IMR-90 (cell line): ENCODE measurements at regions not wholly inside any gene's neighbourhood (a gene's known extent, or its start where the extent isn't known, plus 50 kb on each side); places are given as distances from the start of the nearest gene placed in this dataset.

ENCODE experiments used
- ATAC-seq: fragments of 200-7000 bp; cut with Tn5 transposase; 2 replicates; pipeline ENCODE4 v1.9.1; 2020; ENCODE audit warnings: low read depth, mild to moderate bottlenecking, moderate library complexity
- BruUV-seq: library from RNA; stranded (reverse); fragments of 400-500 nt; replicated peaks from 2 replicates; lab custom pipeline; 2021; lab: Mats Ljungman, UMichigan
- CTCF ChIA-PET: fragments of 300-600 bp; formaldehyde crosslinking; extraction: SDS; loops from one replicate; lab custom pipeline; 2021; ENCODE audit warnings: antibody characterized with exemption; lab: Yijun Ruan, JAX
- POLR2A ChIA-PET: fragments of 300-600 bp; sonication (Branson Sonifier 250); formaldehyde crosslinking; loops from one replicate; lab custom pipeline; 2022; ENCODE audit warnings: antibody characterized with exemption; ENCODE audit not compliant: unreplicated experiment; lab: Charles Lee
- DNase-seq: peaks from one replicate; pipeline ENCODE4 v3.0.0; 2013
- H2AFZ ChIP-seq: replicated peaks from 2 replicates; pipeline ENCODE3; 2013; ENCODE audit warnings: low read length, mild to moderate bottlenecking; ENCODE audit not compliant: poor library complexity
- H2AK5ac ChIP-seq: 2 replicates; pipeline ENCODE4 v1.6.1; 2013; ENCODE audit warnings: low read depth, low read length, inconsistent platforms
- H2AK9ac ChIP-seq: replicated peaks from 2 replicates; pipeline ENCODE3; 2013; ENCODE audit warnings: mild to moderate bottlenecking, low read depth, low read length, moderate library complexity; ENCODE audit not compliant: poor library complexity
- H2BK120ac ChIP-seq: 2 replicates; pipeline ENCODE4 v1.6.1; 2013; ENCODE audit warnings: low read depth, low read length, inconsistent platforms
- H2BK15ac ChIP-seq: 3 replicates; pipeline ENCODE4 v1.6.1; 2013; ENCODE audit warnings: low read depth, low read length, inconsistent platforms
- H2BK20ac ChIP-seq: 2 replicates; pipeline ENCODE4 v1.6.1; 2013; ENCODE audit warnings: low read depth, mild to moderate bottlenecking, inconsistent platforms, low read length, moderate library complexity
- H2BK5ac ChIP-seq: 2 replicates; pipeline ENCODE4 v1.6.1; 2013; ENCODE audit warnings: mild to moderate bottlenecking, low read depth, low read length, inconsistent platforms; ENCODE audit not compliant: poor library complexity, severe bottlenecking
- H3K14ac ChIP-seq: replicated peaks from 2 replicates; pipeline ENCODE4 v1.6.1; 2013; ENCODE audit warnings: low read depth, low read length, inconsistent platforms
- H3K18ac ChIP-seq: 2 replicates; pipeline ENCODE4 v1.6.1; 2013; ENCODE audit warnings: low read depth, low read length, control low read depth
- H3K23ac ChIP-seq: 2 replicates; pipeline ENCODE4 v1.6.1; 2013; ENCODE audit warnings: low read depth, low read length, inconsistent platforms
- H3K27ac ChIP-seq: 2 replicates; pipeline ENCODE4 v1.5.1; 2013; ENCODE audit warnings: mild to moderate bottlenecking, control low read depth, low read length; ENCODE audit not compliant: insufficient read depth
- H3K27me3 ChIP-seq: 2 replicates; pipeline ENCODE4 v1.6.1; 2013; ENCODE audit warnings: low read length; ENCODE audit not compliant: control insufficient read depth, insufficient read depth
- H3K36me3 ChIP-seq: 2 replicates; pipeline ENCODE4 v1.6.1; 2013; ENCODE audit warnings: low read length, mixed read lengths; ENCODE audit not compliant: control insufficient read depth, insufficient read depth
- H3K4ac ChIP-seq: 2 replicates; pipeline ENCODE4 v1.6.1; 2013; ENCODE audit warnings: low read depth, low read length, inconsistent platforms
- H3K4me1 ChIP-seq: 2 replicates; pipeline ENCODE4 v1.6.1; 2013; ENCODE audit warnings: low read length, mixed read lengths; ENCODE audit not compliant: control insufficient read depth, insufficient read depth
- H3K4me2 ChIP-seq: 2 replicates; pipeline ENCODE4 v1.6.1; 2013; ENCODE audit warnings: low read depth, mild to moderate bottlenecking, control low read depth, low read length, moderate library complexity
- H3K4me3 ChIP-seq: 2 replicates; pipeline ENCODE4 v1.5.1; 2013; ENCODE audit warnings: low read depth, mild to moderate bottlenecking, control low read depth, low read length, moderate library complexity; ENCODE audit not compliant: insufficient read depth
- H3K56ac ChIP-seq: 2 replicates; pipeline ENCODE4 v1.6.1; 2013; ENCODE audit warnings: low read length, inconsistent platforms; ENCODE audit not compliant: insufficient read depth; ENCODE audit errors: extremely low read depth
- H3K79me1 ChIP-seq, 2 experiments: 2 replicates each; pipeline ENCODE4 v1.6.1; 2013; ENCODE audit warnings: low read length in 2 of 2, inconsistent platforms in 1 of 2, low read depth in 1 of 2
- H3K9ac ChIP-seq: 2 replicates; pipeline ENCODE4 v1.6.1; 2013; ENCODE audit warnings: low read depth, low read length, control low read depth
- H3K9me1 ChIP-seq: 2 replicates; pipeline ENCODE4 v1.6.1; 2013; ENCODE audit warnings: low read length, inconsistent platforms; ENCODE audit not compliant: insufficient read depth
- H3K9me3 ChIP-seq: 2 replicates; pipeline ENCODE4 v1.6.1; 2013; ENCODE audit warnings: low read length; ENCODE audit not compliant: control insufficient read depth, insufficient read depth
- H4K20me1 ChIP-seq: 2 replicates; pipeline ENCODE4 v1.6.1; 2013; ENCODE audit warnings: low read length, inconsistent platforms; ENCODE audit not compliant: insufficient read depth
- H4K5ac ChIP-seq: 2 replicates; pipeline ENCODE4 v1.6.1; 2013; ENCODE audit warnings: mild to moderate bottlenecking, low read depth, low read length, control low read depth
- H4K8ac ChIP-seq, 2 experiments: 2 replicates each; pipeline ENCODE4 v1.6.1; 2013; ENCODE audit warnings: low read depth in 2 of 2, low read length in 2 of 2, control low read depth in 1 of 2, inconsistent platforms in 1 of 2
- H4K91ac ChIP-seq: 2 replicates; pipeline ENCODE4 v1.6.1; 2013; ENCODE audit warnings: low read depth, low read length, inconsistent platforms; ENCODE audit not compliant: insufficient read depth
- BHLHE40 ChIP-seq: fragments of 150-350 bp; IDR thresholded peaks from 2 replicates; pipeline ENCODE4 v1.6.1; 2016; ENCODE audit warnings: mild to moderate bottlenecking, low read depth, low read length
- CEBPB ChIP-seq: IDR thresholded peaks from 2 replicates; pipeline ENCODE4 v1.6.1; 2012; ENCODE audit warnings: low read depth, low read length, improper control_type of control experiment
- CHD1 ChIP-seq: IDR thresholded peaks from 2 replicates; pipeline ENCODE4 v1.6.1; 2012; ENCODE audit warnings: low read depth, low read length, improper control_type of control experiment
- FOS ChIP-seq: fragments of 150-350 bp; IDR thresholded peaks from 2 replicates; pipeline ENCODE4 v1.6.1; 2016; ENCODE audit warnings: low read depth, low read length
- MAFK ChIP-seq: IDR thresholded peaks from 2 replicates; pipeline ENCODE4 v1.6.1; 2012; ENCODE audit warnings: low read depth, low read length, improper control_type of control experiment
- MAZ ChIP-seq: IDR thresholded peaks from 2 replicates; pipeline ENCODE4 v1.6.1; 2012; ENCODE audit warnings: low read depth, mild to moderate bottlenecking, low read length, improper control_type of control experiment, moderate library complexity, borderline replicate concordance
- MXI1 ChIP-seq: IDR thresholded peaks from 2 replicates; pipeline ENCODE4 v1.6.1; 2012; ENCODE audit warnings: low read depth, mild to moderate bottlenecking, low read length, moderate library complexity, borderline replicate concordance
- NFE2L2 ChIP-seq: fragments of 150-350 bp; IDR thresholded peaks from 2 replicates; pipeline ENCODE4 v1.6.1; 2016; ENCODE audit warnings: low read depth, mild to moderate bottlenecking, low read length
- POLR2A ChIP-seq: IDR thresholded peaks from 2 replicates; pipeline ENCODE4 v1.6.1; 2012; ENCODE audit warnings: mild to moderate bottlenecking, low read depth, low read length
- RAD21 ChIP-seq: IDR thresholded peaks from 2 replicates; pipeline ENCODE4 v1.6.1; 2012; ENCODE audit warnings: low read length, improper control_type of control experiment
- RCOR1 ChIP-seq: IDR thresholded peaks from 2 replicates; pipeline ENCODE4 v1.6.1; 2012; ENCODE audit warnings: mild to moderate bottlenecking, low read length, improper control_type of control experiment; ENCODE audit not compliant: insufficient replicate concordance
- RFX5 ChIP-seq: IDR thresholded peaks from 2 replicates; pipeline ENCODE4 v1.8.0; 2012; ENCODE audit warnings: low read depth, mild to moderate bottlenecking, low read length, moderate library complexity
- SMC3 ChIP-seq: fragments of 150-350 bp; IDR thresholded peaks from 2 replicates; pipeline ENCODE4 v1.6.1; 2016; ENCODE audit warnings: low read depth, mild to moderate bottlenecking, antibody characterized with exemption, low read length, moderate library complexity
- WGBS, 2 experiments: methylation state at CpG; one replicate each; pipeline versions ENCODE4 v1.1.5 to v1.1.7; 2013; ENCODE audit warnings: missing lambda C conversion rate in 2 of 2; ENCODE audit not compliant: insufficient read length in 1 of 2; ENCODE audit errors: extremely low coverage in 2 of 2; 5-methylcytosine and 5-hydroxymethylcytosine counted together
- dilution Hi-C: fragments of 300-500 bp; cut with HindIII; formaldehyde crosslinking; loops from one replicate; pipeline ENCODE4 v1.14.3; 2018; ENCODE audit warnings: low sequenced_read_pairs; ENCODE audit not compliant: unreplicated experiment
- in situ Hi-C: fragments of 300-500 bp; cut with MboI; formaldehyde crosslinking; loops from 3 replicates; pipeline ENCODE4 v1.14.3; 2019; ENCODE audit warnings: low sequenced_read_pairs, inconsistent platforms, mixed read lengths
- intact Hi-C: fragments of 100-400 bp; cut with micrococcal nuclease; formaldehyde crosslinking; loops from 2 replicates; pipeline ENCODE4 v1.10.0; 2022
- TF ChIP-seq, protein P1 (sequence below): conservative IDR thresholded peaks from 2 replicates; pipeline ENCODE4 v1.5.1; 2012; ENCODE audit warnings: mild to moderate bottlenecking, low read depth, low read length, improper control_type of control experiment
- TF ChIP-seq, protein P2 (sequence below): fragments of 150-350 bp; IDR thresholded peaks from 2 replicates; pipeline ENCODE4 v1.6.1; 2016; ENCODE audit warnings: low read depth, mild to moderate bottlenecking, low read length, moderate library complexity, borderline replicate concordance
- TF ChIP-seq, protein P3 (sequence below): fragments of 150-350 bp; IDR thresholded peaks from 2 replicates; pipeline ENCODE4 v1.6.1; 2017; ENCODE audit warnings: mild to moderate bottlenecking, antibody characterized with exemption, low read length, low read depth

- intact Hi-C loops (no loop called here), dilution Hi-C loops (no loop called here), in situ Hi-C loops (no loop called here)
- Histone ChIP-seq H3K56ac (no peak overlapping the region), H3K4me1 (no peaks in the 10 kb centered on the region), H2AK5ac (no peak overlapping the region), H2AK9ac (no peak overlapping the region), H3K4me3 (no peak overlapping the region), H4K5ac (no peak overlapping the region), H3K18ac (no peak overlapping the region), H3K9ac (no peak overlapping the region), H3K9me3 (no peaks in the 10 kb centered on the region), H3K23ac (no peak overlapping the region), H3K9me1 (no peaks in the 10 kb centered on the region), H4K20me1 (no peaks in the 10 kb centered on the region), H2BK20ac (no peak overlapping the region), H2BK15ac (no peak overlapping the region), H3K4ac (no peak overlapping the region), H3K79me1 (no peaks in the 10 kb centered on the region), H2BK5ac (no peak overlapping the region), H2AFZ (no peak overlapping the region), H4K91ac (no peak overlapping the region), H3K27me3 (no peaks in the 10 kb centered on the region), H2BK120ac (no peak overlapping the region), H4K8ac (no peak overlapping the region), H3K14ac (no peak overlapping the region), H3K27ac (no peak overlapping the region), H3K4me2 (no peak overlapping the region), H3K36me3 (no peaks in the 10 kb centered on the region)
- ATAC-seq (no peak), DNase-seq (no peak)
- BruUV-seq = no TSS peak
- WGBS, 2 experiments = no CpG with 5 or more reads among the region's 4 CpGs
- CTCF ChIA-PET = no interaction called here
- TF ChIP-seq RAD21 (no peak), POLR2A (no peak), BHLHE40 (no peak), MAFK (no peak), CEBPB (no peak), FOS (no peak), NFE2L2 (no peak), MAZ (no peak), MXI1 (no peak), SMC3 (no peak), CHD1 (no peak), RFX5 (no peak), RCOR1 (no peak)
- TF ChIP-seq, protein P1, sequence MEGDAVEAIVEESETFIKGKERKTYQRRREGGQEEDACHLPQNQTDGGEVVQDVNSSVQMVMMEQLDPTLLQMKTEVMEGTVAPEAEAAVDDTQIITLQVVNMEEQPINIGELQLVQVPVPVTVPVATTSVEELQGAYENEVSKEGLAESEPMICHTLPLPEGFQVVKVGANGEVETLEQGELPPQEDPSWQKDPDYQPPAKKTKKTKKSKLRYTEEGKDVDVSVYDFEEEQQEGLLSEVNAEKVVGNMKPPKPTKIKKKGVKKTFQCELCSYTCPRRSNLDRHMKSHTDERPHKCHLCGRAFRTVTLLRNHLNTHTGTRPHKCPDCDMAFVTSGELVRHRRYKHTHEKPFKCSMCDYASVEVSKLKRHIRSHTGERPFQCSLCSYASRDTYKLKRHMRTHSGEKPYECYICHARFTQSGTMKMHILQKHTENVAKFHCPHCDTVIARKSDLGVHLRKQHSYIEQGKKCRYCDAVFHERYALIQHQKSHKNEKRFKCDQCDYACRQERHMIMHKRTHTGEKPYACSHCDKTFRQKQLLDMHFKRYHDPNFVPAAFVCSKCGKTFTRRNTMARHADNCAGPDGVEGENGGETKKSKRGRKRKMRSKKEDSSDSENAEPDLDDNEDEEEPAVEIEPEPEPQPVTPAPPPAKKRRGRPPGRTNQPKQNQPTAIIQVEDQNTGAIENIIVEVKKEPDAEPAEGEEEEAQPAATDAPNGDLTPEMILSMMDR = no peak
- TF ChIP-seq, protein P2, sequence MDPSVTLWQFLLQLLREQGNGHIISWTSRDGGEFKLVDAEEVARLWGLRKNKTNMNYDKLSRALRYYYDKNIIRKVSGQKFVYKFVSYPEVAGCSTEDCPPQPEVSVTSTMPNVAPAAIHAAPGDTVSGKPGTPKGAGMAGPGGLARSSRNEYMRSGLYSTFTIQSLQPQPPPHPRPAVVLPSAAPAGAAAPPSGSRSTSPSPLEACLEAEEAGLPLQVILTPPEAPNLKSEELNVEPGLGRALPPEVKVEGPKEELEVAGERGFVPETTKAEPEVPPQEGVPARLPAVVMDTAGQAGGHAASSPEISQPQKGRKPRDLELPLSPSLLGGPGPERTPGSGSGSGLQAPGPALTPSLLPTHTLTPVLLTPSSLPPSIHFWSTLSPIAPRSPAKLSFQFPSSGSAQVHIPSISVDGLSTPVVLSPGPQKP = no peak
- TF ChIP-seq, protein P3, sequence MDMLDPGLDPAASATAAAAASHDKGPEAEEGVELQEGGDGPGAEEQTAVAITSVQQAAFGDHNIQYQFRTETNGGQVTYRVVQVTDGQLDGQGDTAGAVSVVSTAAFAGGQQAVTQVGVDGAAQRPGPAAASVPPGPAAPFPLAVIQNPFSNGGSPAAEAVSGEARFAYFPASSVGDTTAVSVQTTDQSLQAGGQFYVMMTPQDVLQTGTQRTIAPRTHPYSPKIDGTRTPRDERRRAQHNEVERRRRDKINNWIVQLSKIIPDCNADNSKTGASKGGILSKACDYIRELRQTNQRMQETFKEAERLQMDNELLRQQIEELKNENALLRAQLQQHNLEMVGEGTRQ = no peak
- POLR2A ChIA-PET = no interaction called here
Measured at GRCh38 chr9:14546693-14547092, 146.5 kb downstream of the ZDHHC21 start.
